CD4-positive, alpha-beta T cell treated with Interleukin-12 subunit alpha and Interleukin-12 subunit beta, for 1 hour (primary cell): ENCODE measurements at regions not wholly inside any gene's neighbourhood (a gene's known extent, or its start where the extent isn't known, plus 50 kb on each side); places are given as distances from the start of the nearest gene placed in this dataset.
"Not testable (repeated sequence)": the region's sequence is repeated elsewhere in the genome, so short reads cannot be mapped to it uniquely, and the experiment has no call there.

Source experiments
- DNase-seq: peaks from one replicate; pipeline ENCODE4 v3.0.0-alpha.2; 2020

DNA sequence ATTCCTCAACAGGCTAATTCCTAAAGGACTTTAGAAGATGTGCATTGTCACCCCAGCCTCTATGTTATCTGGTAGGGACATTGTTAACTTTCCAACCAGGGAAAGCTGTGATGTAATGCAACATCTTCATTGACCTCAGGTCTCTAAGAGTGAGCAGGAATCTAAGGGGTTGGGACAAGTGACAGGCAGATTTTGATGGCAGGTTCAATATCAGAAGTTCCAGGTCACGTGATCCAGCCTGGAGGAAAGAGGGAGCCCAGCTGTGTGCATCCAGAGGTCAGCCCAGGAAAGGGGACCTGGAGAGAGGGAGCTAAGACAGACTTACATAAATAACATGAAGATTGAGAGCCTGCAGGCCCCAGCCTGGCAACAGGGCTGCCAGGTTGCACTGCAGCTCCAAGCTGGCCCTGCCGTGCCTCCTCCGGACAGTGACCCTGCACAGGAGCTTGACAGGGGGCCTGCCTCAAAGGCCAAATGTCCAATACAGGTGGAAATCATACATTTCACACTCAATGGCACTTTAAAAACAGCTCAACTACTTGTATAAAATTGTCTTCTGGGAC, 262.2 kb upstream of the MGAT5 start:
- no peak for DNase-seq

- DNase-seq: no peak
These were observed 261.4 kb upstream of the MGAT5 start for GRCh38 chr2:133992454-133992853.

DNA sequence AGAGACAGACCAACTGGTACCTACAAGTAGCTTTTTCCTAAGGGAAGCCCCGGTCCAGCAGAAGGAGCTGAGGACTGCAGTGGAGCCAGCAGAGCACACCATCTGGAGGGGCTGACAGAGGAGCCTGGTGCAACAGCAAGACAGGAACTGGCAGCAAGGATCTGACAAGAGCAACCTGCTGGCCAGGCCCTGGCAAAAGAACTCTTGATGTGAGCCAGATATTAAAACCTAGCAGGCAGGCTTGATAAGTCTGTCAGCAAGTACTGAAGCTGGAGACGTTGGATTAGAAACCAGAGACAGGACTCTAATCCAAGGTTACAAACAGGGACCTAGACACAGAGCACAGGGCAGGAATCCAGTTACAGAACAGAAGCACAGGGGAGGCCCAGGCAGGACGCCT, 260.7 kb upstream of the MGAT5 start:
- no peak for DNase-seq

GRCh38 chr2:133998726-133999125, 255.1 kb upstream of the MGAT5 start:
- DNase-seq: not testable (repeated sequence)

- no peak for DNase-seq
These were observed 251.5 kb upstream of the MGAT5 start for GRCh38 chr2:134002391-134002790.

- no peak for DNase-seq
These were observed 251.0 kb upstream of the MGAT5 start for GRCh38 chr2:134002921-134003320.

DNA sequence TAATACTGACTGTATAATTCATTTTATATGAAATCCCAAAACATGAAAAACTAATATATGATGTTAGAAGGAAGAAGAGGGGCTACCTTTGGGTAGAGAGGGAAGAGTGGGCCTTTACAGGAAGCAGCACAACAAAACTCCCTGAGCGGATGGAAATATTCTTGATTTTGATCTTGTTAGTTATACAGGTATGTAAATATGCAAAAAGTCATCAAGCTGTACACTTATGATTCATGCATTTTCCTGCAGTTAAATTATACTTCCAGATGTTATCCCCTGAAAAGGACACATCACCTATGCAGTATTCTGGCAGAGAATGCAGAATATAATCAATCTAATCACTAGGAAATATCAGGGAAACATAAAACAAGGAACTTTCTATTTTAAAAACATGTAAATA, 249.4 kb upstream of the MGAT5 start:
- no peak for DNase-seq

- DNase-seq: no peak
These were observed 245.0 kb upstream of the MGAT5 start for GRCh38 chr2:134008837-134009236.

DNA sequence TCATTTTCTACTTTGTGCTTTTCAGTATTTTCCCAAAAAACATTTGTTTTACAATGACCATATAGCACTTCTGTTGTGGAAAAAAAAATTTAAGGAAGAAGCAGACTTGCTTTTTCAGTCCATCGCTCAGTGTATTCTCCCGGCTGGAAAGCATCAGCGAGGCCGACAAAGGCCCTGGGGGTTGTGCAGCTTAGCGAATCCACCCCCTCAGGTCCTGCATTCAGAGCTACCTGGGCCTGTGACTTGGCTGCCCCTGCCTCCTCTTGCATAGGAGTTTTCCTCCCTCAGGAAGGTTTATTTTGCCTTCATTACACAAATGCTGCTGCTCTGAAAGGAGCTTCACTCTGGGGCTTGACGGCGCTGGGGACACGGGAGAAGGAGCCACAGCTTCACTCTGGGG, 244.4 kb upstream of the MGAT5 start:
- no peak for DNase-seq

DNA sequence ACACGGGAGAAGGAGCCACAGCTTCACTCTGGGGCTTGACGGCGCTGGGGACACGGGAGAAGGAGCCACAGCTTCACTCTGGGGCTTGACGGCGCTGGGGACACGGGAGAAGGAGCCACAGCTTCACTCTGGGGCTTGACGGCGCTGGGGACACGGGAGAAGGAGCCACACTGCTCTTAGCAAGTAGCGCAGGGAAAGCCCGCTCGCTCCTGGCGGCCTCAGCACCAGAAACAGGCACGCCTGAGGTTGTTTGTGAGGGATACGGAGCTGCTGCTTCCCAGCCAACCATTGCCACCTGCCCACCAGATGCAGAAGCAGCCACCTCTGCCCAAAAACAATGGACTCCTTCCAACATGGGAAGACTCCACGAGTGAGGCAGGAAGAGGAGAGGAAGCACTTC, 244.0 kb upstream of the MGAT5 start:
- DNase-seq: not testable (repeated sequence)

DNA sequence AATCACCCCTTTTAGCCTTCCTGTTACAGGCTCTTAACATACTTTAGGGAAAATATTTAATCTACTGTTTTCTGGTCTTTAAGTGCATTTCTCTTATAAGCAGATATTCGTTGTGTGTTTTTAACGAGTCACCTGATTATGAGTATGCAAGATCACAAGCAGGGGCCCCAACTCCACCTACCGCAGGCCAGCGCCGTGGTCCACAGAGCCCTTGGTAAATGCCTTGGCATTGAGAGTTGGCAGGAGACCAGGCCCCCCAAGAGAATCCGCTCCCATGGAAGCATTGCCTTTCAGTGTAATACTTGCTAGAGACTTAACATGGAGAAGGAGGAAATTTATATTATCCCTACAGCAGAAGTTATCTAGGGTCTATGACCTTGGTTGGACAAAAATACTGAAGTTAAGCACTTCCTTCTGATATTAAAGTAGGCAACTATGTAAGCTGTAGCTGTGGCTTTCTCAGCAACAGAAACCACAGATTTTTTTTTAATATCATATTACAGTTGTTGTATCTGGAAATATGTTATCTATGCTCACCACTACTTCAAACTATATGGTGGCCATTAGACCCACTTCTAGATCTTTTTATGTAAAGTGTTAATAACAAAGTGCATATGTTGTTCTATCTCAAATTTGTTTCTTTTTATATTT, 241.8 kb upstream of the MGAT5 start:
- DNase-seq: no peak

DNA sequence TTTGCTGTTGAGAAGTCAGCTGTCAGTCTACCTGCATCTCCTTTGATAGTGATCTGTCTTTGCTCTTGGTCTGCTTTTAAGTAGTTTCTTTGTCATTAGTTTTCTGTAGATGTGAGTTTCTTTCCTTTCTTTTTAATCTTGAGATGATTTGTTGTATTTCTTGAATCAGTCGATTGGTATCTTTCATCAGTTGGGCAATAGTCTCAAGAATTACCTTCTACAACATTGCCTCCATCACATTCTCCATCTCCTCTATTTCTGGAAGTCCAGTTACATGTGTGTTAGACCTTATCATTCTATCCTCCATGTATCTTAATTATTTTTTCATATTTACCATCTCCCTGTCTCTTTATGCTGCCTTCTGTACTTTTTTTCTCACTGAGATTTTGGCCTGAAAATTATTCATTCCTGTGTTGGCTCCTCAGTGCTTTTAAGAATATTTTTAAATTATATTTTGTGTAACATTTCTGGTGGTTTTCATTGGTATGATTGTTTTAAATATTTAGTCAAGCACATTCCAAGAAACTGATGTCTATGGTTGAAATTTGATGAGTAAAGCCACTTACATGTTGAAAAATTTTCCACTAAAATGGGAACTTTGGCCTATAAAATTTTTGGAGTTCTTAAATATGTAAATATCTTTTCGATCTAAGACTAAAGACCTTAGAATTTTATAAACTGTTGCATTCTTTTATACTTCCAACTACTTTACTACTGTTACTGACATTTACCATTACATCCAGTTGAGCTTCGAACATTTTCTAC, 239.5 kb upstream of the MGAT5 start:
- DNase-seq: no peak

DNA sequence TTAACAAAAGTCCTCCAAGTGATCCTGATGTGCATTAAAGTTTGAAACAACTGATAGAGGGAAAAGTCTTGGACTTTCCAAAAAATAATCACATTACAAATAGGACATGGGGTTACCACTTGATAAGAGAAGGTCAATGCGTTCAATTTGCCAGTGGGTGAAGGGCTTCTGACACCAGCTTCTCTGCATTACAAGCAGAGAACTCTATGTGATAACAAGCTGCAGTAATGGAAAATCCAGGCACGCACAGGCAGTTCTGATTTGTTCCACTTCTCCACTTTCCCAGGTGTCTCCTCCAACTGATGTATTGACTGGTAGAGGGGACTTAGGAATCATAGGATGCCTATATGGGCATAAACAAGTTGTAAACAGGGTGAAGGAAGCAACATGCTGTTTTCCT, 234.0 kb upstream of the MGAT5 start:
- no peak for DNase-seq

DNA sequence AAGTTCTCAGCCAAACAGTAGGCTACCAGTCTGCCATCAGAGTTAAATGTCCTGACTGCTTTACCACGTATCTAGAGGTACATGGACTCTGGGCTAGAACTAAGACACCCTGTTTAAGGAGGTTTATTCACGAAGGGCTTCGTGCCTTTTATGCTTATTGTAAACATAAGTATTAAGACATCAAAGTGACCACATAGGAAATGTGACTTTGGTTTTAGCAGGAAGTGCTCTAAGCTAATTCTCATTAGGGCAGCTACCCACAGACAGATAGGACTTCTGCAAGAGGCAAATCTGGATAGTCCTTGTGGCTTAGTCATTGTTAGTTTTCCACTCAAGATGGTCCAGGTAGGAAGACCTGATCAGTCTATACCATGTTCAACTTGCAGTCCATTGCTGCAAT, 233.3 kb upstream of the MGAT5 start:
- peak; percentile 20 for DNase-seq

DNA sequence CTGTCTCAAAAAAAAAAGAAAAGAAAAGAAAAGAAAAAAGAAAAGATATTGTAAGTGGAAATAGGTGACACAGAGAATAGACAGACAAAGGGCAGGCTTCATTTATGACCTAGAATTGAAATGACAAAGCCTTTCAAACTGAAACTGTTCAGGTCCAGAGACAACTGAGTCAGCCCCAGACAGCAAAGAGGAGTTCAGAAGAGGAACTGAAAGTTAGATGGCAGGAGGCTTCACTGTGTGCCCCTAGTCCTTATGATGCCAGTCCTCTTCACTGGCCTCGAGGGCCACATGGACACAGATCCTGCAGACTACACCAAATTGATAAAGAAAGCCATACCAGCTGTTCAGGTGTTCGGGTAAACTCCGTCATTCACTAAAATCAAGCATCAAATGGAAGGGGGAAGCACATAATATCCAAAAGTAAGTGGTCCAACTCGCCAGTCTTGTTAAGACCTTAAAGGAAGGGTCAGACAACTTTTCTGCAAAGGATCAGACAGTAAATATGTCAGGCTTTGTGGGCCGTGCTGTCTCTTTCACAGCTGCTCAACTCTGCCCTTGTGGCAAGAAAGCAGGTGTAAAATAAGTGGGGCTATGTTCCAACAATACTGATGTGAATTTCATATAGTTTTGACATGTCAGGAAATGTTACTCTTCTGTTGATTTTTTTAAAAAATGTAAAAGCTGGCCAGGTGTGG, 231.9 kb upstream of the MGAT5 start:
- DNase-seq: no peak

GRCh38 chr2:134023854-134024253, 230.0 kb upstream of the MGAT5 start:
- no peak for DNase-seq

DNA sequence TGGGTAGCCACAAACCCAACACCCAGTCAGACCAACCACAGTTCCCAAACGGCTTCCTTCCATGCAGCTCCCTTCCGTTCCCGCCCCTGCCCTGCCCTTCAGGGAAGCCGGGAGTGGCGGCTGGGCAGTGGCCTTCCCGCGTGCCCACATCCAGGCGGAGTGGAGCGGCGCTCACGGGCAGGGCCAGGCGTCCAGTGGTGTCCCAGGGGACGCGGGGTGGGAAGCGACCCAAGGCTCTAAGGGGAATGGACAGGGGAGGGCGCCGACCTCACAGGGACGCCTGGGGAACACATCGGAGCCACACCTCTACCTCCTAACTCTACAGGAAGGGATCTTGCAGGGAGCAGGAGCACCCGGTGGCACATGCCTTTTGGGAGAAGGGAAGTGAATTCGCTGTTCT, 225.9 kb upstream of the MGAT5 start:
- DNase-seq: no peak

DNA sequence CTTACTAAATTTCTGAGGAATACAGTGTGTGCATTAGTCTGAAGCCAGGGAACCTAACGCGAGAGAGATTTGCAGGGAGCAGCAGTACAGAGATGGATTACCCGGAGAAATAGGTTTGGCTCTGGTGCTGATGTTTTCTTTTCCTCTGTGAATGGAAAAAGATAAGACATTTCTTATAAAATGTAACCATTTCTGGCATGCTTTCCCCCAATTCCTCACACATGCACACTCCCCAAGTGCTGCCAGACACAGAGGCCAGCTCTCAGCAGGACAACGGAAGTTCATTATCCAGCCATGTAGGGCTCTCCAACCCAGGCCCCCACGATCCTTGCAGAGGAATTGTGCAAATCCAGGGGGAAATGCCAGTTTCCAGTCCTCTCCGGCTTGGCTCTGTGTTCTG, 224.5 kb upstream of the MGAT5 start:
- no peak for DNase-seq

- DNase-seq: no peak
These were observed 222.3 kb upstream of the MGAT5 start for GRCh38 chr2:134031539-134031938.

- DNase-seq: no peak
These were observed 218.1 kb upstream of the MGAT5 start for GRCh38 chr2:134035605-134036370.

DNA sequence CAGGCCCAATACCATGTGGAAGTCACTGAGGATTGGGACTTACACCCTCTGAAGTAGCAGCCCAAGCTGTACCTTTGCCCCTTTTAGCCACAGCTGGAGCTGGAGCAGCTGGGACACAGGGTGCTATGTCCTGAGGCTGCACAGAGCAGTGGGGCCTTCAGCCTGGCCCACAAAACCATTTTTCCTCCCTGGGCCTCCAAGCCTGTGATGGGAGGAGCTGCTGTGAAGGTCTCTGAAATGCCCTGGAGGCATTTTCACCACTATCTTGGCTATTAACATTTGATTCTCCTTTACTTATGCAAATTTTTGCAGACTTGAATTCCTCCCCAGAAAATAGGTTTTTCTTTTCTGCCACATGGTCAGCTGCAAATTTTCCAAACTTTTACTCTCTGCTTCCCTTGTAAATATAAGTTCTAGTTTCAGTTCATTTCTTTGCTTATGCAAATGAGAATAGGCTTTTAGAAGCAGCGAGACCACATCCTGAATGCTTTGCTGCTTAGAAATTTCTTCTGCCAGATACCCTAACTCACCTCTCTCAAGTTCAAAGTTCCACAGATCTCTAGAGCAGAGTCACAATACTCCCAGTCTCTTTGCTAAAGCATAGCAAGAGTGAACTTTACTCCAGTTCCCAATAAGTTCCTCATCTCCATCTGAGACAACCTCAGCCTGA, 213.8 kb upstream of the MGAT5 start:
- peak; percentile 1 for DNase-seq

DNA sequence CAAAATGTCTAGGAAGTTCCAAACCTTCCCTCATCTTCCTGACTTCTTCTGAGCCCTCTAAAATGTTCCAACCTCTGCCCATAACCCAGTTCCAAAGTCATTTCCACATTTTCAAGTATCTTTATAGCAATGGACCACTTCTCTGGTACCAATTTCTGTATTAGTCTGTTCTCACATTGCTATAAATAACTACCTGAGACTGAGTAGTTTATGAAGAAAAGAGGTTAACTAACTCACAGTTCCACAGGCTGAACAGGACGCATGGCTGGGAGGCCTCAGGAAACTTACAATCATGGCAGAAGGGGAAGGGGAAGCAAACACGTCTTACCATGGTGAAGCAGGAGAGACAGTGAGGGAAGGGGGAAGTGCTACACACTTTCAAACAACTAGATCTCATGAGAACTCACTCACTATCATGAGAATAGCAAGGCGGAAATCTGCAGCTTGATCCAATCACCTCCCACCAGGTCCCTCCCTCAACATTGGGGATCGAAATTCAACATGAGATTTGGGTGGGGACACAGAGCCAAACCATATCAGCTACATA, 213.2 kb upstream of the MGAT5 start:
- DNase-seq: not testable (repeated sequence)
